Stomach (tissue), 8 donors: ENCODE measurements at regions not wholly inside any gene's neighbourhood (a gene's known extent, or its start where the extent isn't known, plus 50 kb on each side); places are given as distances from the start of the nearest gene placed in this dataset.

Experiments
- DNase-seq, 2 donors: peaks; one replicate each; pipeline versions ENCODE4 v3.0.0 to v3.0.0-alpha.2; 2013 to 2019
- H3K27ac ChIP-seq, 5 donors: fragments of 200-600 bp in 4 of 5; sonication (generic) in 4 of 5; one replicate each; pipeline ENCODE4 v1.5.1; 2013 to 2019; ENCODE audit warnings: mild to moderate bottlenecking in 1 of 5, moderate library complexity in 1 of 5
- H3K27me3 ChIP-seq, 3 donors: fragments of 200-600 bp; sonication (generic); one replicate each; pipeline ENCODE4 v1.5.1; 2017 to 2019; ENCODE audit warnings: mixed run types in 1 of 3
- H3K36me3 ChIP-seq, 4 donors: fragments of 200-600 bp; sonication (generic); 1 replicate in 3 of 4; 2 replicates in 1 of 4; pipeline ENCODE4 v1.5.1; 2016 to 2019
- H3K4me1 ChIP-seq, 4 donors: fragments of 200-600 bp; sonication (generic); one replicate each; pipeline ENCODE4 v1.5.1; 2016 to 2019
- H3K4me3 ChIP-seq, 4 donors: fragments of 200-600 bp; sonication (generic) in 3 of 4; one replicate each; pipeline ENCODE4 v1.5.1; 2016 to 2019; ENCODE audit warnings: mild to moderate bottlenecking in 1 of 4
- H3K9me3 ChIP-seq, 4 donors: fragments of 200-600 bp; sonication (generic); one replicate each; pipeline ENCODE4 v1.5.1; 2016 to 2019
- CTCF ChIP-seq, 7 experiments: fragments of 450-650 bp in 4 of 7; fragments of 200-600 bp in 3 of 7; sonication (generic) in 3 of 7; IDR thresholded peaks; one replicate each; pipeline ENCODE4 v1.5.1; 2016 to 2019; ENCODE audit warnings: antibody characterized with exemption in 7 of 7, control low read depth in 2 of 7, mild to moderate bottlenecking in 1 of 7
- EP300 ChIP-seq: sonication (generic); formaldehyde crosslinking; IDR thresholded peaks from one replicate; pipeline ENCODE4 v1.6.1; 2017; ENCODE audit warnings: antibody characterized with exemption
- POLR2A ChIP-seq, 4 donors: fragments of 450-650 bp; IDR thresholded peaks; one replicate each; pipeline ENCODE4 v1.6.1; 2016; ENCODE audit warnings: antibody characterized with exemption in 4 of 4, control low read depth in 2 of 4, mild to moderate bottlenecking in 1 of 4, moderate library complexity in 1 of 4
- POLR2AphosphoS5 ChIP-seq, 3 donors: sonication (generic); formaldehyde crosslinking; IDR thresholded peaks; one replicate each; pipeline ENCODE4 v1.6.1; 2016; ENCODE audit warnings: antibody characterized with exemption in 3 of 3
- WGBS, 5 donors: extraction: QIAGEN DNeasy Blood & Tissue Kit in 3 of 5; methylation state at CpG; one replicate each; pipeline versions ENCODE4 v1.1.5 to v1.1.7; 2013 to 2018; 5-methylcytosine and 5-hydroxymethylcytosine counted together
- intact Hi-C: fragments of 100-400 bp; cut with DNase I; formaldehyde crosslinking; loops from one replicate; pipeline ENCODE4 v1.15.1; 2023; ENCODE audit warnings: low total_unique reads
- donor health status: healthy with polysubstance abuse.
- donor health status: Bipolar disorder and iron deficiency.
- donor health status: healthy.

GRCh38 chrY:9035246-9035645 lies 302.0 kb upstream of the TSPY4 start:
- H3K4me1 ChIP-seq: no peaks in the 10 kb centered on the region
- H3K36me3 ChIP-seq: no peaks in the 10 kb centered on the region
- H3K27me3 ChIP-seq: no peaks in the 10 kb centered on the region
- 16 to 32% (median 30%) methylated on average over 3 of the region's 3 CpGs; no CpG with 5 or more reads in 2 of the 5 donors for WGBS, 5 donors
- no peak for TF ChIP-seq CTCF (IDR thresholded peaks at IDR 0.05)
- TF ChIP-seq POLR2AphosphoS5 (IDR thresholded peaks at IDR 0.05): no peak
- TF ChIP-seq POLR2A (IDR thresholded peaks at IDR 0.05): no peak
- intact Hi-C loops: no loop called here
- no peaks in the 10 kb centered on the region for H3K9me3 ChIP-seq
- DNase-seq: no peak
- H3K4me3 ChIP-seq: no peak overlapping the region
- no peak overlapping the region for H3K27ac ChIP-seq

GRCh38 chrY:9041474-9041873 lies 295.8 kb upstream of the TSPY4 start:
- Histone ChIP-seq H3K36me3 (no peaks in the 10 kb centered on the region), H3K4me3 (no peak overlapping the region), H3K27ac (no peak overlapping the region), H3K27me3 (no peaks in the 10 kb centered on the region), H3K4me1 (no peaks in the 10 kb centered on the region), H3K9me3 (no peaks in the 10 kb centered on the region)
- TF ChIP-seq POLR2AphosphoS5 (IDR thresholded peaks at IDR 0.05) (no peak), EP300 (no peak), POLR2A (IDR thresholded peaks at IDR 0.05) (no peak), CTCF (IDR thresholded peaks at IDR 0.05) (no peak)
- no peak for DNase-seq
- intact Hi-C loops: no loop called here
- WGBS, 5 donors: 56 to 57% (median 57%) methylated on average over 3 of the region's 3 CpGs; no CpG with 5 or more reads in 2 of the 5 donors
